SU-DHL-6 (cell line): ENCODE measurements at regions not wholly inside any gene's neighbourhood (a gene's known extent, or its start where the extent isn't known, plus 50 kb on each side); places are given as distances from the start of the nearest gene placed in this dataset.
"Not testable (repeated sequence)": the region's sequence is repeated elsewhere in the genome, so short reads cannot be mapped to it uniquely, and the experiment has no call there.

Experiments
- H2AFZ ChIP-seq: fragments of 200-600 bp; sonication (generic); 2 replicates; pipeline ENCODE4 v1.6.1; 2014; ENCODE audit warnings: low read depth, mild to moderate bottlenecking, moderate library complexity, mixed read lengths, antibody characterized with exemption, low read length; ENCODE audit not compliant: severe bottlenecking
- H3F3A ChIP-seq: fragments of 200-600 bp; shearing (Covaris generic); 2 replicates; pipeline ENCODE4 v1.6.0; 2016; ENCODE audit warnings: antibody characterized with exemption, mild to moderate bottlenecking; ENCODE audit not compliant: insufficient read depth
- H3K27ac ChIP-seq: fragments of 200-600 bp; sonication (generic); 2 replicates; pipeline ENCODE4 v1.5.1; 2016; ENCODE audit warnings: low read depth, mild to moderate bottlenecking, low read length, moderate library complexity, mixed read lengths
- H3K27me3 ChIP-seq: fragments of 200-600 bp; sonication (generic), shearing (Covaris generic); 2 replicates; pipeline ENCODE4 v1.6.0; 2014; ENCODE audit warnings: mild to moderate bottlenecking, low read length
- H3K36me3 ChIP-seq: fragments of 200-600 bp; sonication (generic); 2 replicates; pipeline ENCODE4 v1.6.1; 2014; ENCODE audit warnings: mild to moderate bottlenecking, low read length, mixed read lengths
- H3K4me2 ChIP-seq: fragments of 300-600, 200-600 bp; shearing (Covaris generic), sonication (generic); 2 replicates; pipeline ENCODE4 v1.6.0; 2014; ENCODE audit warnings: low read length, low read depth, mild to moderate bottlenecking; ENCODE audit not compliant: poor library complexity, severe bottlenecking
- H3K4me3 ChIP-seq: fragments of 200-600 bp; sonication (generic); 2 replicates; pipeline ENCODE4 v1.5.1; 2014; ENCODE audit warnings: antibody characterized with exemption, low read length, mild to moderate bottlenecking, mixed read lengths; ENCODE audit not compliant: insufficient read depth, poor library complexity, severe bottlenecking
- H3K79me2 ChIP-seq: fragments of 200-600 bp; sonication (generic); 2 replicates; pipeline ENCODE4 v1.6.1; 2014; ENCODE audit warnings: mild to moderate bottlenecking, low read length, moderate library complexity; ENCODE audit not compliant: insufficient read depth
- H3K9ac ChIP-seq: fragments of 200-600 bp; sonication (generic); 2 replicates; pipeline ENCODE4 v1.7.0; 2014; ENCODE audit warnings: mild to moderate bottlenecking, low read length
- H3K9me2 ChIP-seq: fragments of 200-600 bp; sonication (generic); replicated peaks from 2 replicates; pipeline ENCODE4 v1.6.1; 2014; ENCODE audit warnings: low read length; ENCODE audit not compliant: insufficient read depth
- H3K9me3 ChIP-seq: fragments of 200-600 bp; sonication (generic); 2 replicates; pipeline ENCODE4 v1.6.1; 2014; ENCODE audit warnings: low read length, mixed read lengths; ENCODE audit not compliant: insufficient read depth
- H4K20me1 ChIP-seq: fragments of 200-600 bp; sonication (generic); 2 replicates; pipeline ENCODE4 v1.6.1; 2014; ENCODE audit warnings: low read depth, mild to moderate bottlenecking, antibody characterized with exemption, low read length, moderate library complexity, mixed read lengths
- CTCF ChIP-seq: fragments of 200-600 bp; sonication (generic); IDR thresholded peaks from one replicate; pipeline ENCODE4 v1.5.1; 2017; ENCODE audit warnings: antibody characterized with exemption, mild to moderate bottlenecking, low read length, moderate library complexity; ENCODE audit not compliant: insufficient read depth, poor library complexity, severe bottlenecking
- EZH2phosphoT487 ChIP-seq: fragments of 200-600 bp; sonication (generic), shearing (Covaris generic); conservative IDR thresholded peaks from 2 replicates; pipeline ENCODE4 v1.6.1; 2018; ENCODE audit warnings: mild to moderate bottlenecking, antibody characterized with exemption, low read length, moderate library complexity, mixed read lengths

- H4K20me1 ChIP-seq = no peaks in the 10 kb centered on the region
- H3K9ac ChIP-seq = no peak overlapping the region
- no peak overlapping the region for H3K27ac ChIP-seq
- H3K79me2 ChIP-seq = no peaks in the 10 kb centered on the region
- H3K9me2 ChIP-seq = no peaks in the 10 kb centered on the region
- no peak for TF ChIP-seq CTCF
- TF ChIP-seq EZH2phosphoT487 = no peak
- H3K4me2 ChIP-seq = no peak overlapping the region
- no peak overlapping the region for H3K4me3 ChIP-seq
- no peaks in the 10 kb centered on the region for H3K9me3 ChIP-seq
- no peaks in the 10 kb centered on the region for H3F3A ChIP-seq
- H3K27me3 ChIP-seq = no peaks in the 10 kb centered on the region
- no peaks in the 10 kb centered on the region for H3K36me3 ChIP-seq
- H2AFZ ChIP-seq = no peak overlapping the region
Measured at GRCh38 chr1:5125208-5125607, 470.8 kb downstream of the AJAP1 start.

GRCh38 chr1:5120559-5120958 is 466.1 kb downstream of the AJAP1 start:
- H3K79me2 ChIP-seq = no peaks in the 10 kb centered on the region

GRCh38 chr1:5119366-5120234 is 465.2 kb downstream of the AJAP1 start:
- no peaks in the 10 kb centered on the region for H3K36me3 ChIP-seq
- no peaks in the 10 kb centered on the region for H3K9me3 ChIP-seq
- H3K4me2 ChIP-seq = no peak overlapping the region
- TF ChIP-seq EZH2phosphoT487 (no peak), CTCF (no peak)
- H3K27me3 ChIP-seq = no peaks in the 10 kb centered on the region
- H4K20me1 ChIP-seq = no peaks in the 10 kb centered on the region
- H2AFZ ChIP-seq = no peak overlapping the region
- H3K9me2 ChIP-seq = no peaks in the 10 kb centered on the region
- H3K79me2 ChIP-seq = no peaks in the 10 kb centered on the region
- no peak overlapping the region for H3K4me3 ChIP-seq
- H3K9ac ChIP-seq = no peak overlapping the region
- no peaks in the 10 kb centered on the region for H3F3A ChIP-seq
- no peak overlapping the region for H3K27ac ChIP-seq

More at GRCh38 chr1:5120559-5120958, 466.1 kb downstream of the AJAP1 start:
- no peaks in the 10 kb centered on the region for H3F3A ChIP-seq
- H3K36me3 ChIP-seq = no peaks in the 10 kb centered on the region
- no peaks in the 10 kb centered on the region for H4K20me1 ChIP-seq
- no peak overlapping the region for H3K27ac ChIP-seq
- H3K9me2 ChIP-seq = no peaks in the 10 kb centered on the region
- H3K9me3 ChIP-seq = no peaks in the 10 kb centered on the region
- TF ChIP-seq CTCF (no peak), EZH2phosphoT487 (no peak)
- no peaks in the 10 kb centered on the region for H3K27me3 ChIP-seq
- H3K9ac ChIP-seq = no peak overlapping the region
- H2AFZ ChIP-seq = no peak overlapping the region
- no peak overlapping the region for H3K4me3 ChIP-seq
- no peak overlapping the region for H3K4me2 ChIP-seq

- not testable (repeated sequence) for H3K4me3 ChIP-seq, H3K27me3 ChIP-seq, H3K9me2 ChIP-seq, H3K79me2 ChIP-seq, H3K9ac ChIP-seq, H3K36me3 ChIP-seq, H3K4me2 ChIP-seq, H3K9me3 ChIP-seq, H3K27ac ChIP-seq, H3F3A ChIP-seq, H2AFZ ChIP-seq, H4K20me1 ChIP-seq
Measured at GRCh38 chr1:5118771-5119170, 464.4 kb downstream of the AJAP1 start.

- not testable (repeated sequence) for H3K27ac ChIP-seq, H2AFZ ChIP-seq, H3K9me3 ChIP-seq, H3K4me2 ChIP-seq, H3F3A ChIP-seq, H3K36me3 ChIP-seq, H3K9ac ChIP-seq, H3K27me3 ChIP-seq, H3K79me2 ChIP-seq, H3K9me2 ChIP-seq, H4K20me1 ChIP-seq, H3K4me3 ChIP-seq
Measured at GRCh38 chr1:5118292-5118691, 463.9 kb downstream of the AJAP1 start.
